G401.6 (cell line): ENCODE measurements at regions not wholly inside any gene's neighbourhood (a gene's known extent, or its start where the extent isn't known, plus 50 kb on each side); places are given as distances from the start of the nearest gene placed in this dataset.

ENCODE experiments used
- FAIRE-seq: peaks from 2 replicates; lab custom pipeline; 2012; peaks lifted over from hg19 to GRCh38; lab: Jason Lieb, UNC

DNA sequence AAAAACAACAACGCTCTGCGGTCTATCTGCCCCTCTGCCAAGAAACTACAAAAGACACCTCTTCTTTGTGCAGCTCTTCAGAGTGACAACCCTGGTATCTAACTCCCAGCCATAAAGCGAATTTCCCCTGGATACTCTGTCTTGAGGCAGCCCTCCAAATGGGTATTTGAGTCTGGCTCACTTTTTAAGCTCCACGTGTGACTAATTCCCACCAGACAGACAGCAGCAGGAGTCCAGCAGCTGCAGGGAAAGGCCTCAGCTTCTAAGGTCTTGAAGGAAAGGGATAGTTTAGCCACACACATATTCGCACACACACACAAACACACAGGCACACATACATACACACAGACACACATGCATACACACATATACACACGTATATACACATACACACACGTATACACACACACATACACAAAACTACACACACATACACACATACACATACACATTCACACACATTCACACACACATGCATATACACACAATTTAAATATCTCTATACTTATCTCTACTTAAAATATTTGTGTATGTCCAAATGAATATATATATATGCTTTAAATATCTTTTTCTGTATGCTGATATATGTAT lies 188.8 kb downstream of the TSHZ3 start:
- FAIRE-seq = no peak

DNA sequence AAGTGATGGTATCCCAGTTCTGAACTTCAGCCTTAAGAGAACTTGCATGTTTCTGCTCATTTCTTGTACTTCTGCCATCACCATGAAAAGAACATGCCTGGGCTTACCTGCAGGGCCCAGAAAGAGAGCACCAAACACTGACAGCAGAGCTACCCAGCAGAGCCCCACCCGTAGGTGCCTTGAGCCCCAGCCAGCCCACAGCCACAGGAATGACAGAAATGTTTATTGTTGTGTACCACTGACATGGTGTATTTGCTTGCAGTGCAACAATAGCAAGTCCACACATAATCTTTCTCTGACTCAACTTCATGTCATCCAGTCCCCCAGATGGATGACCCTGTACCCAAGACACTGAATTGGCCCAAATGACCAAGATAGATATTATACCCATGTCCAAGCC lies 195.2 kb downstream of the TSHZ3 start:
- FAIRE-seq = no peak

- FAIRE-seq = no peak
These were observed 196.3 kb downstream of the TSHZ3 start for GRCh38 chr19:31152906-31153305.

- FAIRE-seq = no peak
These were observed 199.7 kb downstream of the TSHZ3 start for GRCh38 chr19:31149441-31149941.

- FAIRE-seq = no peak
These were observed 200.6 kb downstream of the TSHZ3 start for GRCh38 chr19:31148671-31149070.

GRCh38 chr19:31147234-31147633 lies 202.0 kb downstream of the TSHZ3 start:
- FAIRE-seq = no peak

GRCh38 chr19:31146546-31147183 lies 202.6 kb downstream of the TSHZ3 start:
- no peak for FAIRE-seq

- no peak for FAIRE-seq
These were observed 203.2 kb downstream of the TSHZ3 start for GRCh38 chr19:31146015-31146414.

- FAIRE-seq = no peak
These were observed 204.2 kb downstream of the TSHZ3 start for GRCh38 chr19:31145007-31145406.

GRCh38 chr19:31144075-31144870 lies 205.0 kb downstream of the TSHZ3 start:
- no peak for FAIRE-seq

DNA sequence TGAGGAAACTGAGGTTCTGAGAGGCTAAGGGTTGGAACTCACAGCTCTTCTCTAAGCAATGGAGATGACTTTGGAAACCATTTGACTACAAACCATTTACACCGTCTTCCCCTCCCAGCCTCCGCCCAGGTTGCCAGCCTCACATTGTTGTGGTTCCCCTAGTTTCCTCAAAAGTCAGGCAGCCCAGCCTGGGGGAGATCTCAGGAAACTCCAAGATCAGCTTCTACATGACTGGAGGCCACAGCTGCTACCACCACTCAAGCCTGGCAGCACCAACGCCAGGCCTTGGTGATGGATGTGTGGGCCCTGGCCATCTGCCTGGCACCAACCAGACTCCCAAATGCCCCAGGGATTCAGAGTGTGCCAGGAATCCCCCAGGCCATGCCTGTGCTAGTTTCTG lies 207.9 kb downstream of the TSHZ3 start:
- no peak for FAIRE-seq

- FAIRE-seq = no peak
These were observed 208.5 kb downstream of the TSHZ3 start for GRCh38 chr19:31140717-31141116.

GRCh38 chr19:31139871-31140505 lies 209.2 kb downstream of the TSHZ3 start:
- FAIRE-seq = no peak

DNA sequence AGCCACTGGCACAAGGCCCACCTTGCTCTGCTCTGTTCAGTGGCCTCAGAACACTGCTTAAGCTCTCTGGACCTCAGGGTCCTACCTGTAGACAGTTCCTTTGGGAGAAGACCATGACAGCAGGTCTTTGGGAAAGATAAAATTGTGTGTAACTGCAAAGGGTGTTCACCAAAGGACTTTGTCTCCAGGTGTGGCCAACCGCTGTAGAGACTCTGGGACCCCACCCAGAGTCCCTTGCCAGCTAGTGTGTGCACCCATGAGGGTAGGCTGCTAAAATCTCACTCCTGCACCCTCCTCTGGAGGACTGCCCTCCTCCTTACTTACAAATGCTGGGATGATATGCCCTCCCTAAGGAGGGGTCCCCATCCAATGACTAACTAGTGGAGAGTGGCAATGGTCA lies 211.2 kb downstream of the TSHZ3 start:
- FAIRE-seq = no peak

GRCh38 chr19:31135841-31136240 lies 213.4 kb downstream of the TSHZ3 start:
- FAIRE-seq = no peak

DNA sequence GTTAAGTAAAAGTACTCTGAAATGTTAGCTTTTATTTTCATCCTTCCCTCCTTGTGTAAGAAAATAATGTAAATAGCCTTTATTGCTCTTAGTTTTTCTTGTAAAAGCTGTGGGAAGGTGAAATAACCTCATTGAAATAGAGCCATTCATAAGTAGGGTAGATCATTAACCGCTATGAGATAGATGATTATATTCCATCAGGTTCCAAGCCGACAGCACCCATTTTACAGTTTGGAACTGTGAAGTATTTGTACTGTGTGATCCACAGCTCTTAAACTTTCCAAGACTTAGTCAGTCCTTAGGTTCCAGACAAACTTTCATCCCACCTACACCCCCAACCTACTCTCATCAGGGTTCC lies 216.5 kb downstream of the TSHZ3 start:
- no peak for FAIRE-seq

GRCh38 chr19:31128291-31128690 lies 220.9 kb downstream of the TSHZ3 start:
- no peak for FAIRE-seq

DNA sequence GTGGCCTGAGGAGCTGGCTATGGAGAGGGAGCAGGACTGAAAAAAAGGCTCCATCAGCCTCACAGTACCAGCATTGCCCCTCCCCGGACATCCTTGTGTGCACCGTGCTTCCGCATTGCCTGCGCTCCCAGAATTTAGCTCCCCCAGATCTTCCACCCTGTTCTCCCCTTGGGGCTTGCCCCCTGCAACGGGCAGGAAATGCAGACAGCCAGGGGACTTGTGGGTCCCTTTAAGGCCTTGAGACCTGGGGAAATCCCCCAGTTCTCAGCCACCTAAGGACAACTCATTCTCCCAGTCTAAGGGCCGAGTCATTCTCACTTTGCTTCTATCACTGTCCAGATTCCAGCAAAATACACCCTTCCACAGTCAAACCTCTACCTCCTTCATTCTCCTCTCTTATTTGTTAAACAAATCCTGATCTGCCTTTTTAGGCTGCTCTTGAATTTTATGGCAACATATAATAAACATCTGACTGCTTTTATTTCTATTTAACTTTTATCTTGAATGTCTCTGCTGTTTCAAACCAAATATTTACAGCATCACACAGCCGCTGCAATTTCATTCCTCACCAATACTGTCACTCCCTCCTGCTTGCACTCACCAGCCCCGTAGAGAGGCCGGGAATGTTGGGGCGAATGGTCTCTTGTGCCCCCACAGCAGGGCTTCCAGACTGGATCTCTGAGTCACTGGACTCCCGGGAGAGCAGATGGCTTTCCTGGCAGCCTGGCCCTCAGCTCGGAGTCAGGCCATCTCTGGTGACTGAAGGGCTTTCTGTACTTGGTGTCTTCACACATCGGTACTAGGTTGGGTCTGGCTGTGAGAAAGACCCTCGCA lies 221.9 kb downstream of the TSHZ3 start:
- no peak for FAIRE-seq

DNA sequence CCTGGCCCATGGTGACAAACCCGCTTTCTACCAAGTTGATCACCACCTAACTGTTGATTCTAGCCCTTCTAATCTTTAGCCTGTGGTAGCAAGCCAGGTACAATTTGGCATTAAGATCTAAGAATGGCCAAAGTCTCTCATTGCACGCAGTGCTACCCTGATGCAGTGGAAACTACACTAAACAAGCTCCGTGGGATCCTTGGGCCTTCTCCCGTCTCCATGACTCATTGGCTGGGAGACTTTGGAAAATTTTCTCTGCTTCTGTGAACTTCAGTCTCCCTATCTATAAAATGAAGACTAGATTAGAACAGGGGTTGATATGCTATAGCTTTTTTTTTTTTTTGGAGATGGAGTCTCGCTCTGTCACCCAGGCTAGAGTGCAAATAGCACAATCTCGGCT lies 223.0 kb downstream of the TSHZ3 start:
- no peak for FAIRE-seq

GRCh38 chr19:31125071-31125470 lies 224.2 kb downstream of the TSHZ3 start:
- no peak for FAIRE-seq

- FAIRE-seq = no peak
These were observed 227.7 kb downstream of the TSHZ3 start for GRCh38 chr19:31121501-31121900.

DNA sequence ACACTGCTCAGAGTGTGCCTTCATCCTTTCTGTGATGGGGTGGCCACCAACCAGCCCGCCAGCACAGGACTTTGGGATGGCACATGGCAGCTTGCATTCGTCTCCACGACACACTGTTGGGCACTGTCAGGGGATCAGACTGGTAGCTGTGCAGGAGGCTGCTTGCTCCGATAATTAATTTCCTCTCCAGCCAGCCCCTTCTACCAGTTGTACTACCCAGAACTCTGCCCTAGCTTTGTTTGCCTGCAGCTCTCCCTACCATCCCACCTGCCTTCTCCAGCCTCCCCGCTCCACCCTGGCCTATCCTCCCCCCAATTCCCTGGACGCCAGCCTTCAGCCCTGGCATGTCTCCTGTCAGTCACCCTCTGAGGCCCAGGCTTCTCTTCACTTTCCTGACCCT lies 228.3 kb downstream of the TSHZ3 start:
- no peak for FAIRE-seq
